ENCODE measurements at regions not wholly inside any gene's neighbourhood (a gene's known extent, or its start where the extent isn't known, plus 50 kb on each side); places are given as distances from the start of the nearest gene placed in this dataset.
"Not testable (repeated sequence)": the region's sequence is repeated elsewhere in the genome, so short reads cannot be mapped to it uniquely, and the experiment has no call there.

- TF ChIP-seq POLR2A (IDR thresholded peaks at IDR 0.05; ENCODE audit: low read length); GATA1 (IDR thresholded peaks at IDR 0.05; ENCODE audit: low read depth, low read length): not testable (repeated sequence)
Observed at GRCh38 chr12:88847246-88847645, 267.0 kb upstream of the KITLG start.
